Right renal pelvis (tissue), 4 donors: ENCODE measurements at regions not wholly inside any gene's neighbourhood (a gene's known extent, or its start where the extent isn't known, plus 50 kb on each side); places are given as distances from the start of the nearest gene placed in this dataset.

Experiments
- DNase-seq, 4 donors: peaks; one replicate each; pipeline ENCODE4 v3.0.0-alpha.2; 2013; ENCODE audit warnings: low read depth in 4 of 4, low spot score in 3 of 4, missing footprints in 1 of 4

GRCh38 chr16:86823125-86823524 is 244.8 kb downstream of the FOXL1 start:
- DNase-seq, result no peak

GRCh38 chr16:86823888-86824671 is 245.7 kb downstream of the FOXL1 start:
- DNase-seq, result no peak

DNA sequence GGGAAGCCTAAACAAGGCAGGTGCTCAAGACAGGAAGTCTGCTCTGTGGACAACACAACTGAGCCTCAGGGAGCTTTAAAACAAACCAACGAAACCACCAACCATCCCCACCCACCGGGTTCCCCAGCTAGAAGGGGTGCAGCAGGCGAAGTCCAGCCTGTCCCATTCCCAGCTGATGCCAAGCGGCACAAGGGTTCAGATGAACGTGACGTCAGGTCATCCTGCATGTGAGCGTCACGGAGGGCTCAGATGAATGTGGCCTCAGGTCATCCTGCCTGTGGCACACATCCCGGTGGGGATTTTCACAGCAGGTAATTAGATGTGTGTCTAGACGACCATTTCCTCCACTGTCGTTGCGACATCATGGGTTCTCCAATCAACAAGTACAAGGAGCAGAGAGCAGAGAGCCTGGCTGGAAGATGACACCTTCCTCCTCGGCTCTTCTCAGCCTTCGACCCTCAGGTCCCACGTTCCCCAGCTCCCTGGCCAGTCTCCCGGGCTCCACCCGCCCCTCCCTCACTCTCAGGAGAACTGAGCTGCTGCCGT is 246.5 kb downstream of the FOXL1 start:
- DNase-seq, result no peak

- DNase-seq, result no peak
Observed at GRCh38 chr16:86825631-86826030, 247.3 kb downstream of the FOXL1 start.

GRCh38 chr16:86826941-86827340 is 248.6 kb downstream of the FOXL1 start:
- no peak for DNase-seq

DNA sequence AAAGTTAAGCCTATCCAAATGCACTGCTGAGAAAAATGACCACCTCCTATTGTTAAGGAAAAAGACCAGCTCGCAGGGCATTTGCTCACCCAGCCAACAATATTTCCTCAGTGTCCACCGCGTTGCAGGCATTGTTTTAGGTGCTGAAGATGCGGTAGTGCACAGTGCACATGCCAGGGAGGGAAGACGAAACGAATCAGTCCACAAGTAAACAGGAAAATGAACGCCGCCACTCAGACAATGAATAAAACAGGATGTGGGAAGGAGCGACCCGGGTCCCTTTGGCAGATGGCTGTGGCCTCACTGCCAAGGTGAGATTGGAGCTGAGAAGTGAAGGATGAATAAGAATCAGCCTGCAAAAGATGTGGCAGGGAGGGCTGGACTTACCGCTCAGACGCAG is 249.2 kb downstream of the FOXL1 start:
- no peak for DNase-seq

GRCh38 chr16:86828202-86828601 is 249.9 kb downstream of the FOXL1 start:
- no peak for DNase-seq

GRCh38 chr16:86828653-86829052 is 250.3 kb downstream of the FOXL1 start:
- DNase-seq, result no peak

DNA sequence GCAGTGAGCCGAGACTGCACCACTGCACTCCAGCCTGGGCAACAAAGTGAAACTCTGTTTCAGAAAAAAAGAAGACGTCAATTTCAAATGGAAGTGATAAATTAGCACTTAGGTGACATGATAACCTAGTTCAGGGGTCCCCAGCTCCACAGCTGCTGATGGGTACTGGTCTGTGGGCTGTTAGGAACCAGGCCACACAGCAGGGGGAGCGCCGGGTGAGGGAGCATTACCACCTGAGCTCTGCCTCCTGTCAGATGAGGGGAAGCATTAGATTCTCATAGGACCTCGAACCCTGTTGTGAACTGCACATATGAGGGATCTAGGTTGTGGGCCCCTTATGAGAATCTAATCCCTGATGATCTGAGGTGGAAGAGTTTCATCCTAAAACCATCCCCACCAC is 253.0 kb downstream of the FOXL1 start:
- DNase-seq, result no peak

DNA sequence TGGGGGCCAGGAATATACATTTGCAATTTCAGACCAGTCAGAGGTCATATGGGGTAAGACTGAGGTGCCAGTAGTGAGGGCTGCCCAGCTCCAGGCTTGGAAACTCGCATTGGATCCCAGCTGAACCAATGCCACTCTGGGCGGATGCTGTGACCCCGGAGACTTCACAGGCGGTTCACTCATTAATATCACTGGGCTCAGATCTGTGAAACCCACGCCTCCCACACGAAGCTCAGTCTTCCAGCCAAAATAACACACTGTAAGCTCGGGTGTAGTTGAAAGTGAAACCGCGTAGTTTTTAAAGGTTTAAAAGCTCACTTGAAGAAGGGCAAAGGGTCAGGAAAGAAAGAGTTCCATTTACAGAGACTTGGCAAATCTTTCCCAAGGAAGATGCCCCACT is 254.8 kb downstream of the FOXL1 start:
- DNase-seq, result no peak

DNA sequence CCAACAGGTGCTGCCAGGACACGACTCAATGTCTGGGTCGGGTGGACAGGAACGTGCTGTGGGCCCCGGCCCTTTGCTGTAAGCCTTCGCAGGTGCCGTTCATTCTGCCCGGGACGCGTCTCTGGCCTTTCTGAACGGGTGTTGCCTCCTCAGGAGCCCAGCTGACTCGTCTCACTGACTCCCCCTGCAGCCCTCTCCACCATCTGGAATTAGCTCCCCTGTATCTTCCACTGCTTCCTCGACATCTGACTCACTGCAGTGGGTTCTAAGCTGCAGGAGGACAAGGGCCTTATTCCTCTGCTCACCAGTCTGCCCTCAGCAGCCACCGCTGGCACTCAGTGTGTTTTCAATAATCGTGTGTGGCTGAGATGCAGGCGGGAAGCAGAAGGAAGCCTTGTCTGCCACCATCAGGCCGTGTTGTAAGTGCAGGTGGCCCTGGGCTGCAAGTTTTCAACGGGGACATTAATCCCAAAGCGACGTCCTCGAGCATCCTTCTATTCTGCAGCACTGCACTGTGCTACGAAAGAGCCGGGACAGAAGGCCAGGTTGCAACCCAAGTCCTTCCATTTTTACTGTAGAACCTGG is 256.2 kb downstream of the FOXL1 start:
- no peak for DNase-seq

DNA sequence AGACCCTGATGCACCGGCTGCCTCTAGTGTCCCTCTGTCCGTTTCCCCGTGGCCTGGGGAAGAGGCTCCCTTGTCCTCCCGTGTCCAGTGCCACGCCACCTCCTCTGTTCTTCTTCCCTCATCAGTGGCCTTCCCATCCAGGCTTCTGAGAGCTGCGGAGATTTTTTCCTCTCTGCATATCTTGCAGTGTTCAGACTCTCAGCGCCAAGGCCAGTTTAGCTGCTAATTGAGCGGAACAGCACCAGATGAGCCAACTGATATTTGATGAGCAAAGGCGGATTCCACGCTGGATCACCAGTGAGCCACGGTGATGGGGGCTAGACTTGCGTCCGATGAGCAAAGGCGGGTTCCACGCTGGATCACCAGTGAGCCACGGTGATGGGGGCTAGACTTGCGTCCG is 257.6 kb downstream of the FOXL1 start:
- no peak for DNase-seq

- no peak for DNase-seq
Observed at GRCh38 chr16:86836503-86837129, 258.3 kb downstream of the FOXL1 start.

- DNase-seq, result no peak
Observed at GRCh38 chr16:86843812-86844211, 265.5 kb downstream of the FOXL1 start.

- DNase-seq, result no peak
Observed at GRCh38 chr16:86844695-86845094, 266.3 kb downstream of the FOXL1 start.

GRCh38 chr16:86846136-86846535 is 267.8 kb downstream of the FOXL1 start:
- no peak for DNase-seq

DNA sequence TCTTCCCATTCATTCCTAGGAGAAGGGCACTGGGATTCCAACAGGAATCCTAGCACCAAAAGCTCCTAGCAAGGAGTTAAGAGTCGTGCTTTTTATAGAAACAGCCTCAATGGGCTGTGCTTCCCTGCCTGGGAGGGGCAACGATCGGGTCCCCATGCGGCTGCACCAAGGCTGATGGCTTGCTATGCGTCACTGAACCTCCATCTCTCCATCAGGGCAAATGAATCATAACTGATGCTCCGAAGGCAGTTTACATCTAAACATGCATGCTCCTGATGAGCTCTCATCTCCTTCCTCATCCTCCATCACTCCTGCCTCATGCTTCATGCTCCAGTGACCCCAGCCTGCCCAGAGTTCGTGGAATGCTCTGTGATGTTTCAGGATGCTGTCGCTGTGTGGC is 270.5 kb downstream of the FOXL1 start:
- no peak for DNase-seq

DNA sequence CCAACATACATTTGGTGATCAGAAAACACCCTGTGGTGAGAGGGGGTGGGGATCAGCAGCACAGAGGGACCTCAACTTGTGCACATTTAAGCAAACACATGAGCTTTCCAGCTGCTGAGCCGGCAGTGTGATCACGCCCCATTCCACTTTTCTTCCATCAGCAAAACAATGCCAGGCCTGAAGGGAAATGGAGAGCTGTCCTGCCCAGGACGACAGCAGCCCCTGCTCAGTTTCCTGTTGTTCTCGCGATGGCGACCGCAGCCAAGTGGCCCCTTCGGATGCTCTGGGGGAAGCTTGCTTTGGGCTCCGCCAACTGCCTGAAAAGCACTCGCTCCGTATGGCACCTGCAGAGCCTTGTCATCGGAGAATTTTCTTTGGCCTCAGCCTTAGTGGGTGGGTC is 272.3 kb downstream of the FOXL1 start:
- no peak for DNase-seq

DNA sequence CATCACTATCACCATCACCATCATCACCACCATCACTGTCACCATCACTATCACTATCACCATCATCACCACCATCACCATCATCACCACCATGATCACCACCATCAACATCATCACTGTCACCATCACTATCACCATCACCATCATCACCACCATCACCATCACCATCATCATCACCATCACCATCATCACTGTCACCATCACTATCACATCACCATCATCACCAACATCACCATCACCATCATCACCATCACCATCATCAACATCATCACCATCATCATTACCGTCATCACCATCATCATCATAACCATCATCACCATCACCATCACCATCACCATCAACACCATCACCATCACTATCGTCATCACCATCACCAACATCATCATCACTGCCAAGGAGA is 273.8 kb downstream of the FOXL1 start:
- no peak for DNase-seq

DNA sequence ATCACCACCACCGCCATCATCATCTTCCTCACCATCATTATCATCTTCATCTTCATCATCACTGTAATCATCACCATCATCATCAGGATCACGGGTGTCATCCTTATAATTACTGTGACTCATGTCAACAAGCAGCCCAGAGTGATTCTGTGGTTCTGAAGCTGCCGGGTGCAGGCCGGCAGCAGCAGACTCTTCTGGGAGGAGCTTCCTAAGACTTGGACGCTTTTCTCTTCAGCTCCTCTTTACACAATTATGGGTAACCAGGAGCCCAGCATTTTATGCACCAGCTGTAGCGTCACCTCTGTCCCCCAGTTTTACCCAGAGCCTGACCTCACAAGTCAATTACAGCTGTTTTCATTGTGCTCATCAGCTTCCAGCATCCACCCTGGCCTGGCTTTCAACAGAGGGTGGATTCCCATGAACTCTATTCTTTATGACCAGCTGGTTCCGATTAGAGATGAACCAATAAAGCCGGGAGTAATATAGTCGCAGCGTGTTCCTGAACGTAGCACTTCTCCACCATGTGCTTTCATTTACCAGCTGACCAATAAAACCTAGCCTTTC is 275.8 kb downstream of the FOXL1 start:
- DNase-seq, result no peak

GRCh38 chr16:86854626-86855294 is 276.4 kb downstream of the FOXL1 start:
- DNase-seq, result no peak
